ENCODE measurements at regions not wholly inside any gene's neighbourhood (a gene's known extent, or its start where the extent isn't known, plus 50 kb on each side); places are given as distances from the start of the nearest gene placed in this dataset.

DNA sequence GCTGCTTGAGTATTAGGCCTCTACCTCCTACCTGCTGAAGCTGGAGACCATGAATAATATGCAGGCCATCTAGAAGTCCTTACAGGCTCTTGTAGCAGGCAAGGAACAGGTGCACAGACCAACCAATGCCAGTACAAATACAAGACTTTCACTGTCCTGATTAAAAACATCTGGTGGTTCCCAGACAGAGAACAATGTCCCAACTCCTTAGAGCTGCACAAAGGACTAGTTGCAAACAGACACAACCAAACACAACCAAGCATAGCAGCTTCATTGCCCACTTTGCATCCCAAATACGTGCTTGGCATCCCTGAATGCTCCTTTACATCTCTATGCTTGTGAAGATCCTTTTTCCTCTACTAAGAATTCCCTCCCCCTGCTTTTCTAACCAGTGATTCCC is 98.1 kb upstream of the CXADR start:
- TF ChIP-seq EZH2 (IDR thresholded peaks at IDR 0.05) (no peak), POLR2AphosphoS5 (IDR thresholded peaks at IDR 0.05; ENCODE audit: borderline replicate concordance, low read depth, low read length) (no peak), FOXP2 (optimal IDR thresholded peaks at IDR 0.05; ENCODE audit: control extremely low read depth, extremely low read length, insufficient read depth) (no peak)

Measured in SK-N-MC (cell line).